WTC11 (cell line): ENCODE measurements at regions not wholly inside any gene's neighbourhood (a gene's known extent, or its start where the extent isn't known, plus 50 kb on each side); places are given as distances from the start of the nearest gene placed in this dataset.

Experiments used
- ATAC-seq: fragments of 200-7000 bp; cut with Tn5 transposase; 2 replicates; pipeline ENCODE4 v1.10.0; 2021; ENCODE audit warnings: mild to moderate bottlenecking, moderate library complexity
- CTCF ChIA-PET: fragments of 300-600 bp; sonication (Branson Sonifier 250); formaldehyde crosslinking; loops from one replicate; lab custom pipeline; 2021; ENCODE audit warnings: antibody characterized with exemption; lab: Charles Lee
- POLR2A ChIA-PET: fragments of 350-600 bp; sonication (Branson Sonifier 250); formaldehyde crosslinking; loops from one replicate; lab custom pipeline; 2021; ENCODE audit warnings: antibody characterized with exemption; lab: Charles Lee
- DNase-seq: peaks from one replicate; pipeline ENCODE4 v3.0.0; 2021; ENCODE audit warnings: low spot score
- H3K27ac Mint-ChIP-seq: 2 replicates; pipeline ENCODE4 v1.8.0; 2021; ENCODE audit warnings: mixed read lengths
- H3K27me3 Mint-ChIP-seq: 2 replicates; pipeline ENCODE4 v1.8.0; 2021; ENCODE audit warnings: low read depth, mild to moderate bottlenecking, moderate library complexity, mixed read lengths
- H3K36me3 Mint-ChIP-seq: 2 replicates; pipeline ENCODE4 v1.8.0; 2021; ENCODE audit warnings: mixed read lengths
- H3K4me1 Mint-ChIP-seq: 2 replicates; pipeline ENCODE4 v1.8.0; 2022; ENCODE audit warnings: mixed read lengths
- H3K4me3 Mint-ChIP-seq: 2 replicates; pipeline ENCODE4 v1.8.0; 2021; ENCODE audit warnings: mild to moderate bottlenecking, moderate library complexity, mixed read lengths
- H3K9me3 Mint-ChIP-seq: 2 replicates; pipeline ENCODE4 v1.8.0; 2021; ENCODE audit warnings: mixed read lengths
- AFF4 ChIP-seq: sonication (generic); formaldehyde crosslinking; IDR thresholded peaks from 2 replicates; pipeline ENCODE4 v1.8.1; 2023; ENCODE audit warnings: mild to moderate bottlenecking, missing genetic modification reagents, borderline replicate concordance
- ATF3 ChIP-seq: sonication (generic); formaldehyde crosslinking; conservative IDR thresholded peaks from 2 replicates; pipeline ENCODE4 v1.8.1; 2022; ENCODE audit warnings: mild to moderate bottlenecking, missing genetic modification reagents
- CBFB ChIP-seq: sonication (generic); formaldehyde crosslinking; IDR thresholded peaks from 2 replicates; pipeline ENCODE4 v1.8.1; 2022; ENCODE audit warnings: mild to moderate bottlenecking, low read depth, missing genetic modification reagents
- E2F1 ChIP-seq: sonication (generic); formaldehyde crosslinking; IDR thresholded peaks from 2 replicates; pipeline ENCODE4 v1.8.0; 2022; ENCODE audit warnings: mild to moderate bottlenecking, missing genetic modification reagents
- ERG ChIP-seq: fragments of 250-450 bp; sonication (Bioruptor Pico); IDR thresholded peaks from 2 replicates; pipeline ENCODE4 v1.8.0; 2021; ENCODE audit warnings: mild to moderate bottlenecking
- IRF2 ChIP-seq: sonication (generic); formaldehyde crosslinking; IDR thresholded peaks from 2 replicates; pipeline ENCODE4 v1.8.0; 2022; ENCODE audit warnings: low read depth, missing genetic modification reagents, borderline replicate concordance
- KAT7 ChIP-seq: sonication (generic); formaldehyde crosslinking; IDR thresholded peaks from 2 replicates; pipeline ENCODE4 v1.8.1; 2023; ENCODE audit warnings: missing genetic modification reagents, mild to moderate bottlenecking, borderline replicate concordance
- MAX ChIP-seq: sonication (generic); formaldehyde crosslinking; IDR thresholded peaks from 2 replicates; pipeline ENCODE4 v1.8.0; 2022; ENCODE audit warnings: mild to moderate bottlenecking, missing genetic modification reagents
- MXD4 ChIP-seq: fragments of 250-450 bp; sonication (Bioruptor Pico); IDR thresholded peaks from 2 replicates; pipeline ENCODE4 v1.8.0; 2021; ENCODE audit warnings: mild to moderate bottlenecking, moderate library complexity, borderline replicate concordance
- NR3C1 ChIP-seq: sonication (generic); formaldehyde crosslinking; conservative IDR thresholded peaks from 2 replicates; pipeline ENCODE4 v1.8.1; 2023; ENCODE audit warnings: low read depth, mild to moderate bottlenecking, missing genetic modification reagents
- SOX15 ChIP-seq: fragments of 250-450 bp; sonication (Bioruptor Pico); IDR thresholded peaks from 2 replicates; pipeline ENCODE4 v1.9.0; 2021; ENCODE audit warnings: mild to moderate bottlenecking
- TCF7 ChIP-seq: sonication (generic); formaldehyde crosslinking; IDR thresholded peaks from 2 replicates; pipeline ENCODE4 v1.8.0; 2022; ENCODE audit warnings: mild to moderate bottlenecking, low read depth, missing genetic modification reagents, moderate library complexity
- USF2 ChIP-seq: sonication (generic); formaldehyde crosslinking; IDR thresholded peaks from 2 replicates; pipeline ENCODE4 v1.8.1; 2023; ENCODE audit warnings: mild to moderate bottlenecking, missing genetic modification reagents, moderate library complexity
- ZNF281 ChIP-seq: sonication (generic); formaldehyde crosslinking; IDR thresholded peaks from 2 replicates; pipeline ENCODE4 v1.8.0; 2023; ENCODE audit warnings: mild to moderate bottlenecking, missing genetic modification reagents
- ZNF317 ChIP-seq: sonication (generic); formaldehyde crosslinking; IDR thresholded peaks from 2 replicates; pipeline ENCODE4 v1.8.1; 2023; ENCODE audit warnings: low read depth, mild to moderate bottlenecking, moderate library complexity, missing genetic modification reagents, borderline replicate concordance

GRCh38 chr2:16454621-16455020 is 211.0 kb downstream of the CYRIA start:
- ATAC-seq = no peak
- TF ChIP-seq E2F1 (CRISPR knock-in tag) (no peak), USF2 (CRISPR knock-in tag) (no peak), ERG (CRISPR knock-in tag) (no peak), SOX15 (CRISPR knock-in tag) (no peak), NR3C1 (CRISPR knock-in tag) (no peak), TCF7 (no peak)
- no peak overlapping the region for H3K27ac Mint-ChIP-seq
- H3K27me3 Mint-ChIP-seq = no peaks in the 10 kb centered on the region
- no peaks in the 10 kb centered on the region for H3K9me3 Mint-ChIP-seq
- POLR2A ChIA-PET = no interaction called here
- no peak for DNase-seq
- no peaks in the 10 kb centered on the region for H3K36me3 Mint-ChIP-seq
- H3K4me3 Mint-ChIP-seq = no peak overlapping the region
- CTCF ChIA-PET = interaction anchor here (1.4 kb wide), 1 partner anchor 54 kb away, joined by 3 read pairs; no protein-coding TSS in a partner anchor
- H3K4me1 Mint-ChIP-seq = peaks cover 5% of the 10 kb centered on the region

GRCh38 chr2:16452123-16452522 is 213.5 kb downstream of the CYRIA start:
- CTCF ChIA-PET = no interaction called here

More at GRCh38 chr2:16452123-16452522, 213.5 kb downstream of the CYRIA start:
- POLR2A ChIA-PET = no interaction called here
- TF ChIP-seq AFF4 (no peak), ZNF317 (no peak), KAT7 (no peak), CBFB (no peak), ATF3 (CRISPR knock-in tag) (no peak), SOX15 (CRISPR knock-in tag) (no peak), IRF2 (CRISPR knock-in tag) (no peak), ZNF281 (no peak), MXD4 (no peak), NR3C1 (CRISPR knock-in tag) (no peak), MAX (CRISPR knock-in tag) (no peak)
- H3K27me3 Mint-ChIP-seq = no peaks in the 10 kb centered on the region
- H3K9me3 Mint-ChIP-seq = no peaks in the 10 kb centered on the region
- no peak overlapping the region for H3K4me3 Mint-ChIP-seq
- H3K36me3 Mint-ChIP-seq = no peaks in the 10 kb centered on the region
- no peak overlapping the region for H3K27ac Mint-ChIP-seq
- ATAC-seq (no peak), DNase-seq (no peak)
- H3K4me1 Mint-ChIP-seq = peaks cover 6% of the 10 kb centered on the region
